ENCODE measurements at regions not wholly inside any gene's neighbourhood (a gene's known extent, or its start where the extent isn't known, plus 50 kb on each side); places are given as distances from the start of the nearest gene placed in this dataset.
"Not testable (repeated sequence)": the region's sequence is repeated elsewhere in the genome, so short reads cannot be mapped to it uniquely, and the experiment has no call there.

- DNase-seq (ENCODE audit: low read depth in 2 of 2) = no peak
Measured at GRCh38 chr7:121744877-121745276, 128.1 kb upstream of the PTPRZ1 start.

GRCh38 chr7:121744319-121744718 is 128.6 kb upstream of the PTPRZ1 start:
- no peak for DNase-seq (ENCODE audit: low read depth in 2 of 2)

GRCh38 chr7:121741896-121742295 is 131.1 kb upstream of the PTPRZ1 start:
- DNase-seq (ENCODE audit: low read depth in 2 of 2) = no peak

GRCh38 chr7:121739465-121739864 is 133.5 kb upstream of the PTPRZ1 start:
- no peak for DNase-seq (ENCODE audit: low read depth in 2 of 2)

- no peak for DNase-seq (ENCODE audit: low read depth in 2 of 2)
Measured at GRCh38 chr7:121730869-121731268, 142.1 kb upstream of the PTPRZ1 start.

- no peak for DNase-seq (ENCODE audit: low read depth in 2 of 2)
Measured at GRCh38 chr7:121714559-121715303, 158.2 kb upstream of the PTPRZ1 start.

GRCh38 chr7:121712961-121713360 is 160.0 kb upstream of the PTPRZ1 start:
- not testable (repeated sequence) for DNase-seq (ENCODE audit: low read depth in 2 of 2)

- no peak for DNase-seq (ENCODE audit: low read depth in 2 of 2)
Measured at GRCh38 chr7:121697731-121698316, 175.1 kb upstream of the PTPRZ1 start.

GRCh38 chr7:121696954-121697353 is 176.0 kb upstream of the PTPRZ1 start:
- DNase-seq (ENCODE audit: low read depth in 2 of 2) = no peak

GRCh38 chr7:121689749-121690148 is 183.2 kb upstream of the PTPRZ1 start:
- DNase-seq (ENCODE audit: low read depth in 2 of 2) = no peak

- no peak for DNase-seq (ENCODE audit: low read depth in 2 of 2)
Measured at GRCh38 chr7:121681700-121682099, 191.3 kb upstream of the PTPRZ1 start.

- no peak for DNase-seq (ENCODE audit: low read depth in 2 of 2)
Measured at GRCh38 chr7:121676168-121676567, 196.8 kb upstream of the PTPRZ1 start.

- not testable (repeated sequence) for DNase-seq (ENCODE audit: low read depth in 2 of 2)
Measured at GRCh38 chr7:121674455-121674854, 198.5 kb upstream of the PTPRZ1 start.

GRCh38 chr7:121669144-121669543 is 203.8 kb upstream of the PTPRZ1 start:
- no peak for DNase-seq (ENCODE audit: low read depth in 2 of 2)

- no peak for DNase-seq (ENCODE audit: low read depth in 2 of 2)
Measured at GRCh38 chr7:121666306-121666705, 206.7 kb upstream of the PTPRZ1 start.

GRCh38 chr7:121643320-121643719 is 229.6 kb upstream of the PTPRZ1 start:
- DNase-seq (ENCODE audit: low read depth in 2 of 2) = no peak

- no peak for DNase-seq (ENCODE audit: low read depth in 2 of 2)
Measured at GRCh38 chr7:121639705-121640104, 233.3 kb upstream of the PTPRZ1 start.

- DNase-seq (ENCODE audit: low read depth in 2 of 2) = no peak
Measured at GRCh38 chr7:121638286-121638685, 234.7 kb upstream of the PTPRZ1 start.

- no peak for DNase-seq (ENCODE audit: low read depth in 2 of 2)
Measured at GRCh38 chr7:121634356-121634755, 238.2 kb upstream of the FAM3C start.

GRCh38 chr7:121633186-121633585 is 237.1 kb upstream of the FAM3C start:
- no peak for DNase-seq (ENCODE audit: low read depth in 2 of 2)

- no peak for DNase-seq (ENCODE audit: low read depth in 2 of 2)
Measured at GRCh38 chr7:121624958-121625357, 228.8 kb upstream of the FAM3C start.

- no peak for DNase-seq (ENCODE audit: low read depth in 2 of 2)
Measured at GRCh38 chr7:121623130-121623872, 227.2 kb upstream of the FAM3C start.

GRCh38 chr7:121621937-121622336 is 225.8 kb upstream of the FAM3C start:
- DNase-seq (ENCODE audit: low read depth in 2 of 2) = no peak

All from stimulated activated CD4-positive, alpha-beta T cell treated with anti-CD3 and anti-CD28 coated beads, Interleukin-1b, Interleukin-23, amount 100 ng/mL, for 4 hours (primary cell).